HG03457 (cell line): ENCODE measurements at regions not wholly inside any gene's neighbourhood (a gene's known extent, or its start where the extent isn't known, plus 50 kb on each side); places are given as distances from the start of the nearest gene placed in this dataset.

Experiments used
- ATAC-seq: cut with Tn5 transposase; IDR thresholded peaks from one replicate; pipeline ENCODE4 v1.9.1; 2021; ENCODE audit warnings: moderate number of reproducible peaks; ENCODE audit not compliant: unreplicated experiment

GRCh38 chr2:3959372-3959771 is 256.0 kb downstream of the DCDC2C start:
- no peak for ATAC-seq

DNA sequence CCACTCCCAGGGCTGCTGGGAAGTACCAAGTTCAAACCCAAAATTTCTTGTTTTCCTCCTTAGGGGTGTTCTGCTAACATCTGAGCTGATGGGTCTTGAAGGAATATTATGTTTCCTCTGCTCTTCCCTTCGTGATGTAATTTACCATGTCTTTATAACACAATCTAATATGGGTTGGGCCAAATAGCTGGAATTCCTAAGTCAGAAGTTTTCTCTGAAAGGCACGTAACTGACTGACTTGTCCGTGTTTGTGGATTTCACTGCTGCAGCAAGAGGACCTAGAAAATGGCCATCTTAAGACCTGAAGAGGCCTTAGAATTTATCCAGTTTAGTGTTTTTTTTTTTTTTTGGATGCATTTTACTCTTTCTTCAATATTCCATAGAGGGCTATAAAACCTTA is 256.7 kb downstream of the DCDC2C start:
- ATAC-seq: no peak

- ATAC-seq: no peak
Observed at GRCh38 chr2:3962719-3963118, 259.3 kb downstream of the DCDC2C start.

GRCh38 chr2:3965211-3965610 is 261.8 kb downstream of the DCDC2C start:
- no peak for ATAC-seq

DNA sequence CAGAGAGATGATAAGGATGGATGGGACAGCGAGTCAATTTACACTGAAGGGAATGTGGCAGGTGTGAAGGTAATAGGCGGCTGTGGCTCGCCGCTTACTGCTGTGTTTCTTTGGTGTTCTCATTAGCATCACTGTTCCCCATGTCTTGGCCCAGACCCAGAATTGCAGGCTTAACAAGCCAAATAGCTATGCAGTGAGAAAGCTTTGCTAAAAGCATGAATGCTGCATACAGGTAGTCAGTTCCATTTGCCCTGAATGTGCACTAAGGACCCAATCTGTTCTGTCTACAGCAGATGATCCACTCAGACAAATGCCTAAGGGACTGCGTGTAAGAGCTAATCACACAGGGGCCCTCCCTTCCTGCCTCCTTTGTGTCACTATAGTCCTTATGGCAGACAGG is 262.6 kb downstream of the DCDC2C start:
- no peak for ATAC-seq

- ATAC-seq: no peak
Observed at GRCh38 chr2:3966470-3966869, 263.1 kb downstream of the DCDC2C start.

DNA sequence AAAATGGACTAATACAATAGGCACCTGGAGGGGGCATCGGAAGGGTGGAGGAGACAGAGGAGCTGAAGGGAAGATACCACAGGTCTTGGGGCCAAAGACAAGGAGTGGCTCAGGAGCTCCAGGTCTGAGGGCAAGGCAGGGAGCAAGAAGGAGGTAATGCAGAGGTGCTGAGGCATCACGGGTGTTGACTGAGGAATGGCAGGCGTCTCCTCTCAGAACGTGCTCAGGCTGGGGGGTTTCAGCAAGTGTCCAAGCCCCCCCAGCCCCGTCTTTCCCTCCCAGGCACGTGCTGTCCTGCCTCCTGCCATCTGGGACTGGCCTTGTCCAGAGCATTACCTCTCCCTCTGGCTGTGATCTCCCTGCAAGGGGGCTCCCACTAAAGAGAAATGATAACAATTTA is 265.4 kb downstream of the DCDC2C start:
- no peak for ATAC-seq

DNA sequence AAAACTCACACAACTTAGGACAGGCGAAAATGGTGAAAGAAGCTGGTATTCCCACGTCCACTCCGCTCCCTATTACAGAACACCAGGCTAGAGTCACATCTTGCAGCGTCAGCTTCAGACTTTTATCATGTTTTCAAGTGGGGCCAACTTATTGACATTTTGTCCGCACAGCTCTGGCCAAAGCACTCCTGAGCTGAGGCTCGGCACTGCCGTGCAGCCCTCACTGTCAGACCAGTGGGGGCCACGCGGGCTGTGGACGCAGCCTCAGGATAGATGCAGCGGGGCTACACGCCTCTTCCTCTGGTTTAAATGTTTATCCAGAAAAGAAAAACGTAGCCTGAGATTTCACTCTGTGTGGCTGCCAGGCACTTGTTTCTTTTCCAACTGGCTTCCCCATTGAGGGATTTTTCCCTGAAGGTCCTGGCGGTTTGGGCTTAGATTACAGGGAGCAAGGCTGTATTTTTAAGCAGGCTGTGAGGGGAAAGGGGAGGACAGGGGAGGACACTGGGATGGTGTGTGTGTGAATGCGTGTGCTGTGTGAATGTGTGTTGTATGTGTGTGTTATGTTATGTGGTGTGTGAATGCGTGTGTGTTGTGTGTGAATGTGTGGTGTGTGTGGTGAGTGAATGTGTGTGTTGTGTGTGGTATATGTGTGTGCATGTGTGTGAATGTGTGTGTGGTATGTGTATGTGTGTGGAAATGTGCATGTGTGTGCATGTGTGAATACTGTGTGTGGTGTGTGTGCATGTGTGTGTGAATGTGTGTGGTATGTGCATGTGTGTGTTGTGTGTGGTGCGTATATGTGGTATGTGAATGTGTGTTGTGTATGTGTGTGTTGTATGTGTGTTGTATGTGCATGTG is 267.6 kb downstream of the DCDC2C start:
- no peak for ATAC-seq

DNA sequence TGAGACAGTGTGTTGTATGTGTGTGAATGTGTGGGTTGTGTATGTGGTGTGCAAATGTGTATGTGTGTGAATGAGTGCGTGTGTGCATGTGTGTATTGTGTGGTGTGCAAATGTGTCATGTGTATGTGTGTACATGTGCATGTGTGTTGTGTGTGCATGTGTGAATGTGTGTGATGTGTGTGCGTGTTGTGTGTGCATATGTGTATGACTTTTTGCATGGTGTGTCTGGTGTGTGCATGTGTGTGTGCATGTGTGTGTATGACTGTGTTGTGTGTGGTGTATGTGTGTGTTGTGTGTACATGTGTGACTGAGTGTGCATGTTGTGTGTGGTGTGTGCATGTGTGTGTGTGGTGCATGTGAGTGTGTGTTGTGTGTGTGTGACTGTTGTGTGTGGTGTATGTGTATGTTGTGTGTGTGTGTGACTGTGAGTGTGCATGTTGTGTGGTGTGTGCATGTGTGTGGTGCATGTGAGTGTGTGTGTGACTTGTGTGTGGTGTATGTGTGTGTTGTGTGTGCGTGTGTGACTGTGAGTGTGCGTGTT is 268.3 kb downstream of the DCDC2C start:
- ATAC-seq: no peak

GRCh38 chr2:3972377-3972776 is 269.0 kb downstream of the DCDC2C start:
- no peak for ATAC-seq

GRCh38 chr2:3974765-3975164 is 271.4 kb downstream of the DCDC2C start:
- no peak for ATAC-seq

DNA sequence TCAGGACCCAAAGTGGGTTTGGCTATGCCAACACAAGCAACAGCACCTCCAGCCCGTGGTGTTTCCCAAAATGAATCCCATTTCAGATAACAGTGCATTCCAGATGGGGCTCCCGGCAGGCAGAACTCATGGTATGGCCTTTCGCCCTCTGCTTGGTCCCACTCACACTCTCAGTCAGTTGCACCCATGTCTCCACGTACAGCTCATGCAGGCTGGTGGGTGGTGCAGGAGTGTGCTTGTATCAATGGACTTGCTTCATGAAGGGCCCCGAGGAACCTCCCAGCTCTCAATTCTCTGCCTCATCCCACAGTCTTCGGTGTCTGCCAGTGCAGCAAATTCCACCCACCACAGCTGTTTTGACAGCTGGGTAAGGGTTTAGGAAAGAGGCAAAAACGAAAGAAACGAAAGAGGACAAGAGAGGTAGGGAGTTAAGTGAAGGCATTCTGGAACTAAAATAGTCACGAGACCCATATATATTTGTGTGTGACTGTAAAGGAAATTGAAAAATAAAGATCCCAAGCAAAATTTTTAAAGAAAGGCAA is 278.1 kb downstream of the DCDC2C start:
- ATAC-seq: no peak

- ATAC-seq: no peak
Observed at GRCh38 chr2:3982160-3982559, 278.8 kb downstream of the DCDC2C start.

- ATAC-seq: no peak
Observed at GRCh38 chr2:3986063-3986462, 282.7 kb downstream of the DCDC2C start.

GRCh38 chr2:3986530-3987258 is 283.3 kb downstream of the DCDC2C start:
- ATAC-seq: no peak

GRCh38 chr2:4002841-4003403 is 299.5 kb downstream of the DCDC2C start:
- no peak for ATAC-seq

- ATAC-seq: no peak
Observed at GRCh38 chr2:4012197-4012596, 308.8 kb downstream of the DCDC2C start.

- no peak for ATAC-seq
Observed at GRCh38 chr2:4018535-4018934, 315.2 kb downstream of the DCDC2C start.

- no peak for ATAC-seq
Observed at GRCh38 chr2:4020153-4020552, 316.8 kb downstream of the DCDC2C start.

DNA sequence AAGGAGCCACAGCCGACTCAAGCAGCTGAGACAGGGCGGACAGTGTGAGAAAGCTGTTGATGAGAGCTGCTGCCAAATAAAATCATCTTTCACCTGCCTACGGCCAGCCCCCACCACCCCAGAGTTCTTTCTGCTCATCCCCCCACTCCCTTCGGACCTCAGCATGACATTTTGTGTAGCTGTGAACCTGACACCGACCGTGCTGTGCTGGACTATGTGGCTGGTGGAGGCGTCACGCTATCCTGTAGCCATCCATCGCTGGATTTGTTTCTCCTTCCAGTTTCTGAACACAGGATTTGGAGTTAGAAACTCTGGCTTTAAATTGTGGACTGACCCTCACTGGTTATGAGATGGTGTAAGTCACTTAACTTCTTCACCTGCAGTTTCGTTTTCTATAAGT is 317.3 kb downstream of the DCDC2C start:
- ATAC-seq: no peak

GRCh38 chr2:4024605-4025004 is 321.2 kb downstream of the DCDC2C start:
- no peak for ATAC-seq
